Body of pancreas (tissue), 4 donors: ENCODE measurements at regions not wholly inside any gene's neighbourhood (a gene's known extent, or its start where the extent isn't known, plus 50 kb on each side); places are given as distances from the start of the nearest gene placed in this dataset.

Experiments
- ATAC-seq: fragments of 150-250 bp; one replicate; pipeline ENCODE4 v1.9.1; 2016
- DNase-seq, 4 donors: peaks; one replicate each; pipeline ENCODE4 v3.0.0-alpha.2; 2019
- H3K27ac ChIP-seq, 4 donors: fragments of 200-600 bp; sonication (generic); 1 replicate in 3 of 4; 2 replicates in 1 of 4; pipeline versions ENCODE4 v1.5.1 to v1.6.1; 2016 to 2019; ENCODE audit warnings: mild to moderate bottlenecking in 1 of 4, mixed read lengths in 1 of 4, moderate library complexity in 1 of 4
- H3K27me3 ChIP-seq, 2 donors: fragments of 200-600 bp; sonication (generic); one replicate each; pipeline ENCODE4 v1.6.0; 2016; ENCODE audit warnings: mild to moderate bottlenecking in 1 of 2
- H3K36me3 ChIP-seq, 2 donors: fragments of 200-600 bp; sonication (generic); replicated peaks in 1 of 2; 2 replicates each; pipeline ENCODE4 v1.5.1; 2016; ENCODE audit warnings: low read depth in 2 of 2; ENCODE audit not compliant: insufficient read depth in 1 of 2
- H3K4me1 ChIP-seq: fragments of 200-600 bp; sonication (generic); one replicate; pipeline ENCODE4 v1.6.0; 2016
- H3K4me3 ChIP-seq, 2 donors: fragments of 200-600 bp; sonication (generic); 1 replicate in 1 of 2; 2 replicates in 1 of 2; pipeline ENCODE4 v1.5.1; 2016 to 2019
- H3K9me3 ChIP-seq, 3 donors: fragments of 200-600 bp; sonication (generic); 1 replicate in 2 of 3; 2 replicates in 1 of 3; pipeline ENCODE4 v1.5.1; 2016
- CTCF ChIP-seq, 7 experiments: fragments of 450-650 bp in 4 of 7; fragments of 200-600 bp in 3 of 7; sonication (generic) in 3 of 7; IDR thresholded peaks; one replicate each; pipeline ENCODE4 v1.5.1; 2016 to 2019; ENCODE audit warnings: antibody characterized with exemption in 7 of 7
- POLR2A ChIP-seq, 3 donors: fragments of 450-650 bp; IDR thresholded peaks; one replicate each; pipeline ENCODE4 v1.6.1; 2016; ENCODE audit warnings: antibody characterized with exemption in 3 of 3, mild to moderate bottlenecking in 2 of 3
- WGBS, 2 donors: methylation state at CpG; one replicate each; pipeline ENCODE4 v1.1.5; 2017; 5-methylcytosine and 5-hydroxymethylcytosine counted together
- intact Hi-C: fragments of 100-400 bp; cut with DNase I; formaldehyde crosslinking; loops from one replicate; pipeline ENCODE4 v1.15.1; 2023

- DNase-seq = no peak
- 68 to 72% methylated on average over 6 of the region's 6 CpGs for WGBS, 2 donors
- Histone ChIP-seq H3K27ac (no peak overlapping the region), H3K36me3 (no peaks in the 10 kb centered on the region), H3K9me3 (no peaks in the 10 kb centered on the region), H3K27me3 (no peaks in the 10 kb centered on the region), H3K4me1 (no peaks in the 10 kb centered on the region), H3K4me3 (no peak overlapping the region)
- no peak for ATAC-seq
- intact Hi-C loops = no loop called here
- TF ChIP-seq POLR2A (IDR thresholded peaks at IDR 0.05) (no peak), CTCF (IDR thresholded peaks at IDR 0.05) (no peak)
Observed at GRCh38 chr2:216774180-216774579, 78.8 kb upstream of the IGFBP5 start.

- Histone ChIP-seq H3K27me3 (no peaks in the 10 kb centered on the region), H3K4me3 (no peak overlapping the region), H3K36me3 (no peaks in the 10 kb centered on the region), H3K4me1 (no peaks in the 10 kb centered on the region), H3K9me3 (no peaks in the 10 kb centered on the region), H3K27ac (no peak overlapping the region)
- DNase-seq (peak in 2 of 4 donors; percentile 19 to 35), ATAC-seq (no peak)
- intact Hi-C loops = no loop called here
- TF ChIP-seq CTCF (IDR thresholded peaks at IDR 0.05) (no peak), POLR2A (IDR thresholded peaks at IDR 0.05) (no peak)
- WGBS, 2 donors = 42 to 45% methylated on average over 8 of the region's 8 CpGs
Observed at GRCh38 chr2:216773072-216773471, 77.7 kb upstream of the IGFBP5 start.

- H3K36me3 ChIP-seq = no peaks in the 10 kb centered on the region
- no peaks in the 10 kb centered on the region for H3K27me3 ChIP-seq
- TF ChIP-seq CTCF (IDR thresholded peaks at IDR 0.05) = no peak
- no peak for TF ChIP-seq POLR2A (IDR thresholded peaks at IDR 0.05)
- no peaks in the 10 kb centered on the region for H3K4me1 ChIP-seq
- WGBS, 2 donors = 60 to 71% methylated on average over 2 of the region's 2 CpGs
- ATAC-seq (no peak), DNase-seq (no peak)
- no peak overlapping the region for H3K27ac ChIP-seq
- intact Hi-C loops = no loop called here
- H3K9me3 ChIP-seq = no peaks in the 10 kb centered on the region
- H3K4me3 ChIP-seq = no peak overlapping the region
Observed at GRCh38 chr2:216770717-216771116, 75.4 kb upstream of the IGFBP5 start.

GRCh38 chr2:216770050-216770449, 74.7 kb upstream of the IGFBP5 start:
- no peaks in the 10 kb centered on the region for H3K9me3 ChIP-seq
- no peaks in the 10 kb centered on the region for H3K4me1 ChIP-seq
- intact Hi-C loops = no loop called here
- no peak for DNase-seq
- no peak overlapping the region for H3K4me3 ChIP-seq
- 47 to 54% methylated on average over 3 of the region's 3 CpGs for WGBS, 2 donors
- no peaks in the 10 kb centered on the region for H3K36me3 ChIP-seq
- no peak for ATAC-seq
- H3K27me3 ChIP-seq = no peaks in the 10 kb centered on the region
- no peak overlapping the region for H3K27ac ChIP-seq
- TF ChIP-seq CTCF (IDR thresholded peaks at IDR 0.05) (no peak), POLR2A (IDR thresholded peaks at IDR 0.05) (no peak)

GRCh38 chr2:216769626-216770025, 74.3 kb upstream of the IGFBP5 start:
- intact Hi-C loops = no loop called here
- TF ChIP-seq CTCF (IDR thresholded peaks at IDR 0.05) = no peak
- no peak for TF ChIP-seq POLR2A (IDR thresholded peaks at IDR 0.05)
- Histone ChIP-seq H3K9me3 (no peaks in the 10 kb centered on the region), H3K4me1 (no peaks in the 10 kb centered on the region), H3K4me3 (no peak overlapping the region), H3K27me3 (no peaks in the 10 kb centered on the region), H3K27ac (no peak overlapping the region), H3K36me3 (no peaks in the 10 kb centered on the region)
- ATAC-seq (no peak), DNase-seq (no peak)
